NOMO-1 (cell line): ENCODE measurements at regions not wholly inside any gene's neighbourhood (a gene's known extent, or its start where the extent isn't known, plus 50 kb on each side); places are given as distances from the start of the nearest gene placed in this dataset.
A peak's percentile ranks its signal among the peaks of the same experiment; 100 is the strongest.
"Not testable (repeated sequence)": the region's sequence is repeated elsewhere in the genome, so short reads cannot be mapped to it uniquely, and the experiment has no call there.

ENCODE experiments used
- DNase-seq, 2 experiments: peaks; one replicate each; lab custom pipeline; 2025; ENCODE audit not compliant: unreplicated experiment in 2 of 2; lab: John Stamatoyannopoulos, UW

DNA sequence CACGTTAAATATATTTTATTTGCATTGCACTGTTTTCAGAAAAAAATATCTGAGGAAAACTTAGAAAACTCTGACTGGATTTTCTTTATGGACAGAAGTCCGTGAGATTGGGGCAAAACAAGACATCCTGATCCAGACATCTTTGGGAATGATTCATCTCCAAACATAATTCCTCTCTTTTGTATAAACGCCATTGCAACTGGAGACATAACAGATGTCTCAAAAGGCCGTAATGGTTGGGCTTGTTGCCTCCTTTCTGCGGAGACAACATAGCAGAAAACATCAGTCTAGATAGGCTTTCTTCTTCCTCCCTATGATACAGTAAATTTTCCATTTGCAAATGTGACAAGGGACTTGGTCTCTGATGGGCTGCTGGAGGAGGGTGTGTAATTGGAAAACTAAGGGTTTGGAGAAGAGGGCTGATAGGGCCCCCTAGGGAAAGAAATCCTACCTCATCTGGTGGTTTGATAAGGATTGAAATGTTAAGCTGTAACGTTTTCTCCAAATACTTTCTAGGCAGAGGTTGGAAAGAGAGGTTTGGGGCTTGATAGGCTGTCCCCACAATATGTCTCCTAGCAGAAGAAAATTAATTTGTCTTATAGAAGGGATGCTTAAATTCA, 631.5 kb upstream of the ST8SIA4 start:
- DNase-seq = no peak

DNA sequence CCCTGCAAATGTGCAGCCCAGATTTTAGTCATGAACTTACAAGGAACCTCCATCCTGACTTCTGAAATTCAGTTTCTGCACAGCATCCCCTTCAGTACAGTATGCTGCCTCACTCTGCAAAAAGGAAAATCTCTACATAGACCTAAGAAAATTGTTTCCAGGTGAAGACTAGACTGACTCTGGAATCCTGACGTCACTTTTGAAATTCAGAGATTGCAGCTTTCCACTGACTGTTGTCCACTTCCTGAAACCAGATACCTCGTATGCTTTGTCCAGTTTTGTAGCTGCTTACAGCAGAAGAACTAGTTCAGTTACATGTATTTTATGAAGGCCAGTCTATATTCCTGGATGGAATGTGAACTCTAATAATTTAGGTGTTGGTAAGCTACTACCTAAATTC, 629.3 kb upstream of the ST8SIA4 start:
- DNase-seq = no peak

DNA sequence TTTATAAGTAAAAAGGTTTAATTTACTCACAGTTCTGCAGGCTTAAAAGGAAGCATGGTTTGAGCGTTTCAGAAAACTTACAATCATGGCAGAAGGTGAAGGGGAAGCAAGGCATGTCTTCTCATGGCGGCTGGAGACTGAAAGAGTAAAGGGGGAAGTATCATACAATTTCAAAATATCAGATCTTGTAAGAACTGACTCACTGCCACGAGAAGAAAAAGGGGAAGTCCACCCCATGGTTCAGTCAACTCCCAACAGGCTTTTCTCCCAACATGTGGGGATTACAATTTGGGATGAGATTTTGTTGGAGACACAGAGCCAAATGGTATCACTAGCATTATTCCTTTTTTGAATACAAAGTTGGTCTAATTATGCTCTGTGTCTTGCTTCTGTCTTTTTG, 627.9 kb upstream of the ST8SIA4 start:
- DNase-seq = peak; percentile 44 to 88

DNA sequence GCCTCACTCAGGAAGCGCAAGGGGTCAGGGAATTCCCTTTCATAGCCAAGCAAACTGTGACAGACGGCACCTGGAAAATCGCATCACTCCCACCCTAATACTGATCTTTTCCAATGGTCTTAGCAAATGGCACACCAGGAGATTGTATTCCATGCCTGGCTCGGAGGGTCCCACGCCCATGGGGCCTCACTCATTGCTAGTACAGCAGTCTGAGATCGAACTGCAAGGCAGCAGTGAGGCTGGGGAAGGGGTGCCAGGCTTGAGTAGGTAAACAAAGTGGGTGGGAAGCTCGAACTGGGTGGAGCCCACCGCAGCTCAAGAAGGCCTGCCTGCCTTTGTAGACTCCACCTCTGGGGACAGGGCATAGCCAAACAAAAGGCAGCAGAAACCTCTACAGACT, 626.0 kb upstream of the ST8SIA4 start:
- DNase-seq = not testable (repeated sequence)

DNA sequence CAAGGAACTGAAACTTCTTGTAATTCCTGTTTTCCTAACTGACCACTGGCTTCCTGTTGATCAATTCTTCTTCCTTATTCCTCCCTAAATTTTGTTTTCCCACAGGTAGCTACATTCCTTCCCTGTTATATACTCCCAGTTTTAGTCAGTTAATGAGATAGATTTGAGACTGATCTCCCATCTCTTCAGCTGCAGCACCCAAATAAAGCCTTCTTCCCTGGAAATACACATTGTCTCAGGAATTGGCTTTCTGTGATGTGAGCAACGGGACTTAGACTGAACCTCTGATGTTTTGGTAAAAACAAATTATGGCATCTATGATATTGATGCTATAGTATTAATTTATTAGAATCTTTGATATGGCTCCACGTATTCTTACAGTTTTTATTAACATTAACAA, 617.3 kb upstream of the ST8SIA4 start:
- no peak for DNase-seq

DNA sequence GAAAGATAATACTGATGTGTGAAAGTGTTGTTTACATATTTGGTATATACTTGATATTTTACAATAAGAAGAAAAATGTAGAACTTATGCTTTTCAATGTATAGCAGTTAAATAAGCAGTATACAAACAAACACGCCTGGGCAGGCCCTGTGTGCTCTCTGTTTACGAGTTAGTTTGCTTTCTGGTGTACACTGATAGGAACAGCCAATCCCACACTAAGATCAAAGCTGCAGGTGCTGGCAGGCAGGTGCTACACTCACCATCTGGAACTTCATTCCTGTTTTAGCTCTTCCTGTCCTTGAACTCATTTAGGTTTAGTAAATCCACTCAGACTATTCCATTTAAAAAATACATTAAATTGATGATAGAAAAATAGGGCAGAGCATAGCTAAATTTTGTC, 614.7 kb upstream of the ST8SIA4 start:
- no peak for DNase-seq

DNA sequence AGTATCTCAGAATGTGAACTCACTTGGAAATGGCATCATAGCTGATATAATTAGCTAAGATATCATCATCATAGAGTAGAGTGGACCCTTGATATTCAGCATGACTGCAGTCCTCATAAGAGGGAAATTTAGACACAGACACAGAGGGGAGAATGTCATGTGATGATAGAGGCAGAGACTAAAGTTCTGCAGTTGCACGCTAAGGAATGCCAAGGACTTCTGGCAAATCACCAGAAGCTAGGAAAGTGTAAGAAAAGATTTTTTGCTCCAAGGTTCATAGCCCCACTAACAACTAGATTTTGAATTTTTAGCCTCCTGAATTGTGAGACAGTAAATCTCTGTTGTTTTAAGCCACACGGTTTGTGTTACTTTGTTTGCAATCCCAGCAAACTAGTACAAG, 612.6 kb upstream of the ST8SIA4 start:
- no peak for DNase-seq

DNA sequence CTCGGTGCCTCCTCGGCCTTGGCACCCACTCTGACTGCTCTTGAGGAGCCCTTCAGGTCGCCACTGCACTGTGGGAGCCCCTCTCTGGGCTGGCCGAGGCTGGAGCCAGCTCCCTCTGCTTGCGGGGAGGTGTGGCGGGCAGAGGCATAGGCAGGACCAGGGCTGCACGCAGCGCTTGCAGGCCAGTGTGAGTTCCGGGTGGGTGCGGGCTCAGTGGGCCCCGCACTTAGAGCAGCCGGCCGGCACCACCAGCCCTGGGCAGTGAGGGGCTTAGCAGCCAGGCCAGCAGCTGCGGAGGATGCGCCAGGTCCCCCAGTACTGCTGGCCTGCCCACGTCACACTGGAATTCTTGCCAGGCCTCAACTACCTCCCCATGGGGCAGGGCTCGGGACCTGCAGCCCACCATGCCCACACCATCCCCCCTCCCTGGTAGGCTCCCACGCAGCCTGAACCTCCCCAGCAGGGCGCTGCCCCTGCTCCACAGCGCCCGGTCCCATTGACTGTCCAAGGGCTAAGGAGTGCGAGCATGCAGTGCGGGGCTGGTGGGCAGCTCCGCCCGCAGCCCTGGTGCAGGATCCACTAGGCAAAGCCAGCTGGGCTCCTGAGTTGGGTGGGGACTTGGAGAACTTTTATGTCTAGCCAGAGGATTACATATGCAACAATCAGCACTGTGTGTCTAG, 602.9 kb upstream of the ST8SIA4 start:
- no peak for DNase-seq

DNA sequence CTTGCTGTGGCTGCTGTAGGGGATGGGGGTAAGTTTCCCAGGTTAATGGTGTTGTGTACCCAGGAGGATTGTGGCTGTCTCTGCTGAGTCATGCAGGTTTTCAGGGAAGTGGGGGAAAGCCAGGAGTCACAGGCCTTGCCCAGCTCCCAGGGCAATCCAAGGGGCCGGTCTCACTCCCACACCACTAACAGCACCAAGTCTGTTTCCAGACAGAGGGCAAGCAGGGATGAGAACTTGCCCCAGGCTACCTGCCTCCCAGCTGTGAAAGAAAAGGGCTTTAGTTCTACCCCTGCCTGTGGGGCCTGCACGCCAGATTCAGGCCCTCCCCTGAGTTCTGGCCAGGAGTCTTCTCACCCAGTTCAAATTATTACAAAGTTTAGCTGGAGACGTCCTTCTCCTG, 579.8 kb upstream of the ST8SIA4 start:
- no peak for DNase-seq

DNA sequence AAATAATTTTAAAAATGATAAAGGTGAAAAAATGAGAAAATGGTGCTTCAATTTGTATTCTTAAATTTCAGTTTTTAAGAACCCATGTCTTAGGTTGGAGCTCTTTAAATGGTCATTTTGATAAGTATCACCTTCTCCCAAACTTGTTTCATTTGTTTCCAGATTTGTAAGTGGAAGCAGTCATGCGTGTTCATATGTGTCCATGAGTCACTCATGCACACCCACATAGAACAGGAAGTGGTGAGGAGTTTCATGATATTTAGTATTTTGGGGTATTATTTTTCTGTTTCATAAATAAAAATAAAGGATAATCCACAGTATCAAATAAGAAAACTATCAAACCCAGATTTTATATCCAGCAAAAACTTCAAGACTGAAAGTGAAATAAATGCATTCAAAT, 570.4 kb upstream of the ST8SIA4 start:
- DNase-seq = no peak

DNA sequence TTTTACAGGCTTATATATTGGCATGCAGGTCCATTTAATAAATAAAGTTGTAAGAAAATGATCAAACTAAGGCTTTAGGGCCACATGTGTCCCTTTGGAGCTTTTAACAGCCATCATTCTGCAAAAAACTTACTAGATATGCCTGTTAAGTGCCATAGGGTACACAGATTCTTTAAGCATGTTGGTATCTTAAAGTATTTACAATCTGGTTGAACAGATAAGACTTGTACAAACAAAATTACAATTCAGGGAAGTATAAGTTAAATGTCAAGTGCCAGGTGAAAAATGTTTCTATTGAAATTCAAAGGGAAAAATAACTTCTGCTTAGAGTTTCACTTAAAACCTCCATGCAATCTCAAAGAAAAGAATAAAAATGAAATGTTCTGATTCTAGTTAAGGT, 558.4 kb upstream of the ST8SIA4 start:
- no peak for DNase-seq

DNA sequence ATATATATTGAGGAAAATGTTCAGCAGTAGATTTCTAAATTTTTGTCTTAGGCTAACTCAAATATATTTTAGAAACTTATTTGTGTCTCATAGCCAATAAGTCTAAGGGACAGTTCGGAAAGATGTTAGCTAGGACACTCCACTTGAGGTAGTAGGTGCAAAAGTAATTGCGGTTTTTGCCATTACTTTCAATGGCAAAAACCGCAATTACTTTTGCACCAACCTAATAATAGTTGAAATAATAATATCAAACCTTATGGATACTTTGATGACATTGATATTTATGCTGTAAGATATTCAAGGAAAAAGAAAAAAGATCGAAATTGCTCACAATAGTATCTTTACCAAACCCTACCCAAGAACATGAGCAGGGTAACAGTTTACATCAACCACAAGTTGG, 555.5 kb upstream of the ST8SIA4 start:
- DNase-seq = no peak

DNA sequence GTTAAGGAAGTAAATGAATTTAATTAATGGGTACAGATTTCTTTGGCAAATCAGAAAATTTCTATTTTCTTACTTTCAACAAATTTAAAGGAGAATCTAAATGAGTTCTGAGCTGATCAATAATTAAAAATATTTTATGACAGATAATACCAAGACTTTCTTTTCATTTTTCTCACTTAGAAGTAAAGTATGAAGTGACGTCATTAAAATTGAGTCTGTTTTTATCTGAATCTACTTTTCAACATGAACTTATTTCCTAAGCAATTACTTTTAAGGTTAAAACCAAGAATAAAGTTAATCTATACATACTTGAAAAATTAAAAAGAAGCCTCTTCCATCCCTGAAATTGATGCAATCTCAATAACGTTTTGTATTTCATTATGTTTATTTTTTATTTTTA, 552.8 kb upstream of the ST8SIA4 start:
- no peak for DNase-seq

DNA sequence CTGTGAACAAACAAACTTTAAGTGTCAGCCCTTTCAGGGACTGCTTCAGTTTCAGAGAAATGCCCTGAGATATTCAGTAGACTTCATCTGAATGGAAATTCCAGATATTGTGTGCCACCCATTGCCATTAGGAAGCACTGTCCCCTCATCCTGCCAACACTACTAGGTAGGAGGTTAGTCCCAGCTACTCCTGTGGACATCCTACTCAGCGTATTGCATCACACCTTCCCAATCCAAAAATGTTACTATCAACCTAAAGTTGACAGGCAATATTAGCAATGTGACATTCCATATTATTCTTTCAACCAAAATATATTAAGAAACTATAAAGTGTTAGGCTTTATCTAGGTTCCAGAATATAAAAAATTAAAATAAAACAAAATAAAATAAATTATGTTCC, 552.0 kb upstream of the ST8SIA4 start:
- no peak for DNase-seq

DNA sequence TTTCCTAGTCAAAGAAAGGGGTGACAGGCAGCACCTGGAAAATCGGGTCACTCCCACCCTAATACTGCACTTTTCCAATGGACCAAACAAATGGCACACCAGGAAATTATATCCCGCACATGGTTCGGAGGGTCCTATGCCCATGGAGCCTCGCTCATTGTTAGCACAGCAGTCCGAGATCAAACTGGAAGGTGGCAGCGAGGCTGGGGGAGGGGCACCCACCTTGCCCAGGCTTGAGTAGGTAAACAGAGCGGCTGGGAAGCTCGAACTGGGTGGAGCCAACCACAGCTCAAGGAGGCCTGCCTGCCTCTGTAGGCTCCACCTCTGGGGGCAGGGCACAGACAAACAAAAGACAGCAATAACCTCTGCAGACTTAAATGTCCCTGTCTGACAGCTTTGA, 539.2 kb upstream of the ST8SIA4 start:
- DNase-seq = not testable (repeated sequence)

DNA sequence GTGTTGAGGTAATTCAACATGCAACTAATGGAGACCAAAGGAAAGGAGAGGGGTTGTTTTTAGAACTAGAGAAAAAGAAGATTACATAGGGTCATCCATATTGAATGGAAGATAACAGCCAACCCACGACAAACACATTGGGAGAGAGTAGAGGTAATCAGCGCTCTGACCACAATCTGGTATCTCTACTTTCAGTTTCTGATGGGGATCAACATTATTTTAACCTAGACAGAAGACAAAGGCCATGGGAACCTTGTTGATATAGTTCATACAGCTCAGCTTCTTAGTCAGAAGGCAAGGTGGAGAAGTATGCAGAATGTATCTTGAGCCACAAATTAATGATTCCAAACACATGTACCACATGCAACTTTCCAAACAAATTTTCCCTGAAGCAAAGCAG, 537.1 kb upstream of the ST8SIA4 start:
- DNase-seq = no peak

DNA sequence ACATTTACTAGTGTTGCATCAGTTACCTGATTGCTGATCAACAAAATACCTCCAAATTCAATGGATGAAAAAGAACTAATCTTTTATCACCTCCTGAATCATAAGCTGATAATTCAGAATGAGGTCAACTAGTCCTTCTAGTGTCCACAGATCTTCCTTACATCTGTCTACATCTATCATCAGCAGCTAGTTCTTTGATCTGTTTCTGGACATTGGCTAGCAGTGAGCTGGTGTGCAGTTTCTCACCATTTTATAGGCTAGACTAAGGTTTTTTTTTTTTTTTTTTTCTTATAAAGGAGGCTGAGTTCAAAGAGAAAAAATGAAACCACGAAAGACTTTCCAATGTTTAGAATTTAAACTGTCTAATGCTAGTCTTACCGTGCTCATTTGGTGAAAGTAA, 534.3 kb upstream of the ST8SIA4 start:
- DNase-seq = no peak

DNA sequence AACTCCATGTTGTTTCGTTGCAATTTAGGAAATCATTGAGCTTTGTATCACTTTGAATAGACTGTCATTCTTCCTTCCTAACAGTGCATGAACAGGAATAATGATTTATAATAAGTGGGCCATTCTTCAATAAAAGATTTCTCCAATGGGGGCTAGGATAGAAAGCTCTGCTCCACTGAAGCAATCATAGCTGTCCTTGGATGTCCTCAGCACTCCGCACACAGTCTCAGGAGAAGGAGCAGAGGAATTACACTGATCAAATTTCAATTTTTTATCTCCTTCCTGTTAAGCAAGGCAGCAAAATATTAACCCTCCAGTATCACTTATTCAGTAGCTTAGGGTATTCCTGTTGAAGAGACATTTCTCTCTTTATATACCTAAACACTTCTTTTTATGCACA, 532.7 kb upstream of the ST8SIA4 start:
- no peak for DNase-seq

DNA sequence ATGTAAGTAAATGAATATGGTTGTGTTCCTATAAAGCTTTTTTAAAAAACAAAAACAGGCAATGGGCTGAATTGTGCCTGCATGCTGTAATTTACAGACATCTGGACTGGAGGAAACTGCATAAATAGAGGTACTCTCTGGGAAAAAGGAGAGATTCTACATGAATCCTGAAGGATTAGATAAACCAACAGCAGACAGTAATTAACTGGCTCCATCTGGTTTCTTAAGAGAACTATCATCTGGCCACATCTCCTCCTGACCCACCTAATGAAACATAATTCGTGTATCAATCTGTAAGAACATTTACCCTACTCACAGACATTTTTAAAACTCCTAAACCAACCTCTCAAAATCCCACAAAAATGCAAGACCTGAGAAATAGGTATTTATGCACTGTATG, 528.1 kb upstream of the ST8SIA4 start:
- no peak for DNase-seq

DNA sequence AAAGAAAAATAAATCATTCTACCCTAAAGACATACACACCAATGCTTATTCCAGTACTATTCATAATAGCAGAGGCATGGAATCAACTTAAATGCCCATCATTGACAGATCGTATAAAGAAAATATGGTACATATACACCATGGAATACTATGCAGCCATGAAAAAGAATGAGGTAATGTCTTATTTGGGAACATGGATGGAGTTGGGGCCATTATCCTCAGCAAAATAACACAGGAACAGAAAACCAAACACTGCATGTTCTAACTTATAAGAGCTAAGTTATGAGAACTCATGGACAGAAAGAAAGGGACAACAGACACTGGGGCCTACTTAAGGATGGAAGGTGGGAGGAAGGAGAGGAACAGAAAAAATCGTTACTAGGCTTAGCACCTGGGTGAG, 527.5 kb upstream of the ST8SIA4 start:
- DNase-seq = no peak

DNA sequence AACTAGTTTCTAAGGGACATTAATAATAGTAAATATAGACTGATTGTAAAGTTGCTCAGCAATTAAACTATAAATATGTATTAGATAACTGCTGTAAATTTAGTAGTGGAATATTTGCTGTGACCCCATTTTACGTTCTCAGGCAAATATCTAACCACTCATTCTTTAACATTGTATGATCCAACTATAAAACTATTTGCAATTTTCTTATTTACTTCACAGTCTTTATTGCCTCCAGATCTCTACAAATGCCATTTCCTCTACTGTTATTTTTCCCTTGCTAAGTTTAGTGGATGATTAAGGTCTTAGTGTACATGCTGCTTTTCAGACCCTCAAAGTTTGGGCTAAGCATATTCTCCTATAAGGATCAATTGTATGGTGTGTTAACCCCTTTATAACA, 526.2 kb upstream of the ST8SIA4 start:
- DNase-seq = no peak

DNA sequence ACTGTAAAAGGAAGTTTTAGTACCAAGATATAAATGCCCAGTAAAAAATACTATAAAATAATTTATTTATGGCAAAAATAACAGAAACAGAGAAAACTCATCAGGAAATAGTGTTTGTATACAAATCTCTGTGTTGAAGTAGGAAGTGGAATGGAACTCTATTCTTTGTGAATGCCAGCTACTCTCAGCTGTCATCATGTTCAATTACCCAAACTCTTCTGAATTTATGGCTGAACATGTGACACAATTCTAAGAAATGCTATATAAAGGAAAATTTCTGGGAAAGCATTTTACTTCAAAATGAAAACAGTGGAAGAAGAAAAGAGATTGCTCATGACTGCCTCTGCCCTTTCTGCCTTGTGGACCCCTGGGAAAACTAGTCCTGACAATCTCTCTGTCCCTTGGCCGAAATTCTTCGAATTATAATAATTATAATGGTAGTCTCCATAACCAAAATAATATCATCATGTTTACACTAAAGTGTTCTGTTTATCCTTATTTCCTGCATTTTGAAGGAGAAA, 522.3 kb upstream of the ST8SIA4 start:
- DNase-seq = no peak
